H1 (cell line): ENCODE measurements at regions not wholly inside any gene's neighbourhood (a gene's known extent, or its start where the extent isn't known, plus 50 kb on each side); places are given as distances from the start of the nearest gene placed in this dataset.

Experiments
- CTCF ChIA-PET: fragments of 300-600 bp; sonication (Branson Sonifier 250); formaldehyde crosslinking; loops from one replicate; lab custom pipeline; 2021; ENCODE audit not compliant: partially characterized antibody; lab: Charles Lee
- POLR2A ChIA-PET: fragments of 300-600 bp; sonication (Branson Sonifier 250); formaldehyde crosslinking; loops from one replicate; lab custom pipeline; 2021; ENCODE audit warnings: inconsistent platforms; ENCODE audit not compliant: partially characterized antibody; lab: Charles Lee
- DNase-seq, 2 experiments: peaks; one replicate each; pipeline versions ENCODE4 v3.0.0 to v3.0.0-alpha.2; 2010 to 2022; ENCODE audit warnings: low spot score in 2 of 2, low read depth in 1 of 2, mixed read lengths in 1 of 2
- FAIRE-seq: peaks from 2 replicates; lab custom pipeline; 2011; peaks lifted over from hg19 to GRCh38; lab: Jason Lieb, UNC
- H2AFZ ChIP-seq: 2 replicates; pipeline ENCODE4 v1.8.1; 2012; ENCODE audit warnings: low read length, inconsistent platforms
- H2AK5ac ChIP-seq: 2 replicates; pipeline ENCODE4 v1.6.1; 2013; ENCODE audit warnings: low read depth, low read length
- H2BK120ac ChIP-seq: replicated peaks from 2 replicates; pipeline ENCODE3; 2013; ENCODE audit warnings: low read depth, low read length, inconsistent platforms
- H2BK12ac ChIP-seq: 2 replicates; pipeline ENCODE4 v1.6.1; 2013; ENCODE audit warnings: low read depth, low read length
- H2BK15ac ChIP-seq: 2 replicates; pipeline ENCODE4 v1.6.1; 2013; ENCODE audit warnings: low read length
- H2BK20ac ChIP-seq: 2 replicates; pipeline ENCODE4 v1.6.1; 2013; ENCODE audit warnings: low read length
- H2BK5ac ChIP-seq: 2 replicates; pipeline ENCODE4 v1.6.1; 2013; ENCODE audit warnings: low read depth, low read length
- H3K14ac ChIP-seq: 2 replicates; pipeline ENCODE4 v1.6.1; 2013; ENCODE audit warnings: inconsistent platforms; ENCODE audit not compliant: insufficient read length
- H3K18ac ChIP-seq: 2 replicates; pipeline ENCODE4 v1.6.1; 2013; ENCODE audit warnings: low read length; ENCODE audit errors: extremely low read depth
- H3K23ac ChIP-seq: 2 replicates; pipeline ENCODE4 v1.6.1; 2013; ENCODE audit warnings: inconsistent platforms; ENCODE audit not compliant: insufficient read length
- H3K23me2 ChIP-seq: 2 replicates; pipeline ENCODE4 v1.6.1; 2013; ENCODE audit warnings: low read depth, low read length
- H3K27ac ChIP-seq: 2 replicates; pipeline ENCODE4 v1.6.1; 2011; ENCODE audit warnings: low read depth, low read length, inconsistent platforms
- H3K27me3 ChIP-seq, 4 experiments: replicated peaks in 1 of 4; 1 replicate in 1 of 4; 2 replicates in 3 of 4; pipeline versions ENCODE4 v1.6.1 to v1.8.1; 2011 to 2013; ENCODE audit warnings: low read length in 3 of 4, mild to moderate bottlenecking in 3 of 4, inconsistent platforms in 2 of 4, mixed read lengths in 2 of 4, moderate library complexity in 1 of 4; ENCODE audit not compliant: control insufficient read depth in 3 of 4, insufficient read depth in 3 of 4; ENCODE audit errors: extremely low read depth in 1 of 4
- H3K36me3 ChIP-seq, 4 experiments: 2 replicates each; pipeline versions ENCODE4 v1.6.1 to v1.8.1; 2011 to 2013; ENCODE audit warnings: mild to moderate bottlenecking in 4 of 4, low read length in 3 of 4, moderate library complexity in 2 of 4, control low read depth in 1 of 4, inconsistent platforms in 1 of 4; ENCODE audit not compliant: insufficient read depth in 4 of 4, control insufficient read depth in 2 of 4
- H3K4ac ChIP-seq: replicated peaks from 2 replicates; pipeline ENCODE3; 2013; ENCODE audit warnings: low read length, low read depth, mixed read lengths, inconsistent platforms; ENCODE audit not compliant: insufficient read length
- H3K4me1 ChIP-seq, 4 experiments: replicated peaks in 1 of 4; 1 replicate in 1 of 4; 2 replicates in 3 of 4; pipeline versions ENCODE4 v1.6.1 to v1.8.1; 2011 to 2013; ENCODE audit warnings: low read length in 3 of 4, inconsistent platforms in 2 of 4, mixed read lengths in 1 of 4; ENCODE audit not compliant: insufficient read depth in 4 of 4, control insufficient read depth in 3 of 4
- H3K4me2 ChIP-seq, 2 experiments: 2 replicates each; pipeline versions ENCODE4 v1.6.1 to v1.8.1; 2011 to 2013; ENCODE audit warnings: low read depth in 2 of 2, low read length in 2 of 2, control low read depth in 1 of 2, inconsistent platforms in 1 of 2, mild to moderate bottlenecking in 1 of 2; ENCODE audit not compliant: insufficient read depth in 1 of 2
- H3K4me3 ChIP-seq, 4 experiments: fragments of 200-600, 300-600 bp in 1 of 4; sonication (generic), shearing (Covaris generic), sonication (Bioruptor Twin) in 1 of 4; 2 replicates each; pipeline versions ENCODE4 v1.5.1 to v1.8.1; 2011 to 2016; ENCODE audit warnings: low read length in 4 of 4, low read depth in 3 of 4, control low read depth in 2 of 4, inconsistent platforms in 2 of 4, mild to moderate bottlenecking in 2 of 4, mixed read lengths in 1 of 4, moderate library complexity in 1 of 4; ENCODE audit not compliant: insufficient read depth in 2 of 4; ENCODE audit errors: extremely low read depth in 1 of 4
- H3K56ac ChIP-seq: replicated peaks from 2 replicates; pipeline ENCODE3; 2013; ENCODE audit warnings: low read depth, mild to moderate bottlenecking, mixed read lengths, low read length, inconsistent platforms; ENCODE audit not compliant: insufficient read length
- H3K79me1 ChIP-seq: 2 replicates; pipeline ENCODE4 v1.6.1; 2013; ENCODE audit warnings: low read depth, low read length, control low read depth
- H3K79me2 ChIP-seq, 2 experiments: 2 replicates each; pipeline versions ENCODE4 v1.6.1 to v1.8.1; 2012 to 2013; ENCODE audit warnings: low read length in 2 of 2, mild to moderate bottlenecking in 2 of 2, inconsistent platforms in 1 of 2; ENCODE audit not compliant: insufficient read depth in 2 of 2, control insufficient read depth in 1 of 2
- H3K9ac ChIP-seq, 4 experiments: replicated peaks in 1 of 4; 1 replicate in 1 of 4; 2 replicates in 3 of 4; pipeline versions ENCODE4 v1.6.1 to v1.8.1; 2011 to 2013; ENCODE audit warnings: low read depth in 3 of 4, low read length in 3 of 4, control low read depth in 2 of 4, mild to moderate bottlenecking in 2 of 4, moderate library complexity in 2 of 4, inconsistent platforms in 1 of 4; ENCODE audit errors: extremely low read depth in 1 of 4
- H3K9me3 ChIP-seq, 2 experiments: 2 replicates each; pipeline versions ENCODE4 v1.6.1 to v1.8.1; 2012 to 2013; ENCODE audit warnings: mild to moderate bottlenecking in 2 of 2, moderate library complexity in 2 of 2, control low read depth in 1 of 2, inconsistent platforms in 1 of 2, low read depth in 1 of 2, low read length in 1 of 2, mixed read lengths in 1 of 2; ENCODE audit not compliant: insufficient read depth in 2 of 2
- H4K20me1 ChIP-seq, 2 experiments: replicated peaks in 1 of 2; 2 replicates each; pipeline versions ENCODE3 to v1.8.1; 2011 to 2013; ENCODE audit warnings: inconsistent platforms in 2 of 2, low read length in 2 of 2, mild to moderate bottlenecking in 1 of 2; ENCODE audit not compliant: insufficient read depth in 2 of 2, control insufficient read depth in 1 of 2
- H4K5ac ChIP-seq: 2 replicates; pipeline ENCODE4 v1.6.1; 2013; ENCODE audit warnings: low read length, low read depth, mixed read lengths, inconsistent platforms; ENCODE audit not compliant: insufficient read length
- H4K8ac ChIP-seq: 2 replicates; pipeline ENCODE4 v1.8.0; 2013; ENCODE audit warnings: mild to moderate bottlenecking, moderate library complexity, low read length, inconsistent platforms; ENCODE audit not compliant: insufficient read depth; ENCODE audit errors: extremely low read depth
- H4K91ac ChIP-seq: replicated peaks from 2 replicates; pipeline ENCODE3; 2013; ENCODE audit warnings: low read length, mixed read lengths, inconsistent platforms; ENCODE audit not compliant: insufficient read length
- CTCF ChIP-seq, 3 experiments: IDR thresholded peaks; 1 replicate in 2 of 3; 2 replicates in 1 of 3; pipeline versions ENCODE4 v1.5.1 to v1.6.1; 2011; ENCODE audit warnings: low read length in 3 of 3, mild to moderate bottlenecking in 3 of 3, inconsistent platforms in 2 of 3, low read depth in 1 of 3, moderate library complexity in 1 of 3; ENCODE audit not compliant: insufficient read depth in 1 of 3; ENCODE audit errors: control extremely low read depth in 1 of 3
- TEAD4 ChIP-seq: IDR thresholded peaks from 2 replicates; pipeline ENCODE4 v1.6.1; 2012; ENCODE audit warnings: low read depth, low read length, inconsistent platforms, mixed read lengths
- WGBS, 2 experiments: shearing (Covaris generic) in 1 of 2; methylation state at CpG; one replicate each; pipeline versions ENCODE4 v1.1.6 to v1.1.7; 2013 to 2015; ENCODE audit warnings: low lambda C conversion rate in 2 of 2, mixed read lengths in 2 of 2, inconsistent platforms in 1 of 2, low coverage in 1 of 2, missing lambda C conversion rate in 1 of 2; ENCODE audit not compliant: insufficient replicate concordance in 2 of 2, insufficient coverage in 1 of 2, insufficient read length in 1 of 2; ENCODE audit errors: extremely low coverage in 1 of 2, missing lambda C conversion rate in 1 of 2; 5-methylcytosine and 5-hydroxymethylcytosine counted together

GRCh38 chr4:127045861-127046260 lies 586.9 kb upstream of the INTU start:
- H3K23ac ChIP-seq = no peak overlapping the region
- H3K4ac ChIP-seq = no peak overlapping the region
- 0% methylated on average over 1 of the region's 1 CpG; no CpG with 5 or more reads in 1 of the 2 experiments for WGBS, 2 experiments
- no peak overlapping the region for H2BK15ac ChIP-seq
- no peaks in the 10 kb centered on the region for H3K79me2 ChIP-seq
- no peaks in the 10 kb centered on the region for H3K27me3 ChIP-seq
- H3K23me2 ChIP-seq = no peaks in the 10 kb centered on the region; the same call in 1 of the 2 replicates
- peaks cover 3 to 23% (median 8%) of the 10 kb centered on the region in 4 experiments; a peak in 5 of 7 replicates for H3K4me1 ChIP-seq
- FAIRE-seq = peak; percentile 50
- no peak overlapping the region for H3K18ac ChIP-seq
- H3K14ac ChIP-seq = no peak overlapping the region
- peak overlapping the region in 1 of 4 experiments; percentile 7; a peak in 2 of 8 replicates for H3K4me3 ChIP-seq
- H2BK120ac ChIP-seq = peak overlapping the region; percentile 67
- peak overlapping the region; percentile 71 for H4K91ac ChIP-seq
- H3K79me1 ChIP-seq = no peaks in the 10 kb centered on the region
- DNase-seq = no peak
- H3K9me3 ChIP-seq = 0 out of 4 replicates have a peak, but pooled peaks cover 0 to 3% of the 10 kb centered on the region in 2 experiments
- no peaks in the 10 kb centered on the region for H3K36me3 ChIP-seq
- no peak overlapping the region for H2AFZ ChIP-seq
- H4K5ac ChIP-seq = no peak overlapping the region
- H4K8ac ChIP-seq = no peak overlapping the region
- H2BK5ac ChIP-seq = peak overlapping the region; percentile 96; the same call in 1 of the 2 replicates
- H3K27ac ChIP-seq = no peak overlapping the region; the same call in 1 of the 2 replicates
- CTCF ChIA-PET = interaction anchor here (1.0 to 1.3 kb wide), 3 partner anchors 9 to 71 kb away, joined by 3 read pairs; no protein-coding TSS in a partner anchor
- peak overlapping the region; percentile 82; the same call in 1 of the 2 replicates for H2BK12ac ChIP-seq
- H4K20me1 ChIP-seq = no peaks in the 10 kb centered on the region
- H2AK5ac ChIP-seq = peak overlapping the region; percentile 92; the same call in 1 of the 2 replicates
- no peak overlapping the region for H3K56ac ChIP-seq
- no peak overlapping the region for H3K9ac ChIP-seq
- peak overlapping the region; percentile 97 for H2BK20ac ChIP-seq
- POLR2A ChIA-PET = no interaction called here
- peak overlapping the region; percentile 5 to 72; a peak in 2 of 4 replicates for H3K4me2 ChIP-seq
- TF ChIP-seq CTCF (IDR thresholded peaks at IDR 0.05; ENCODE audit: control extremely low read depth in 1 of 3, insufficient read depth in 1 of 3, low read depth in 1 of 3, low read length in 3 of 3) (peak in 1 of 3 experiments; percentile 14; a peak in 1 of 4 replicates), TEAD4 (no peak)
